ENCODE measurements at regions not wholly inside any gene's neighbourhood (a gene's known extent, or its start where the extent isn't known, plus 50 kb on each side); places are given as distances from the start of the nearest gene placed in this dataset.

DNA sequence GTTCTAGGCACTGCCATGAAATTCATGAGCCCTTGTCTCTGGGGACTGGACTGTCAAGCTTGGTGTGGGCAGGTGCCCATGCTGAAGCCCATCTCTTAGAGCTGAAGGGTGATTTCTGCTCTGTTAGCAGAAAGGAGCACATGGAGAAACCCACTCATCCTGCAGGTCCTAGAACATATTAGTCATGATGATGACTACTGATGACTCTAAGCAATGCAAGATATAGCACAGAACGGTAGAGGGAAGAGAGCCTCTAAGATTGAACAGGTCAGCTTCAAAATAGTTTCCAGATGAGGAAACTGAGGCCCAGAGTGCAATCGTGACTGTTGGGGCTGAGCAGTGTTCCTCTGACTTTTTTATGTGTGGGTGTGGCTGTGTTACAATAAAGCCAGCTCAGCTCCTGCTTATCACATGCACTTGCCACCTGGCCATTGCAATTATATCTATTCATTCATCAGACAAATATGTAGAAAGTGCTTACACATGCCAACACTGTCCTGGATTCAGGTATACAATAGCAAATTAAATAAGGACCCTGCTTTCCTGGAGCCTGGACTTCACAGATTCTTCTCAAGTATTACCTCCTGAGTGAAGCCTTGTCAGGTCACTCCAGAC lies 140.2 kb upstream of the BRINP1 start:
- H3K27me3 ChIP-seq: no peaks in the 10 kb centered on the region
- in situ Hi-C loops (cut with MboI; ENCODE audit: low pct_ligation_motif_present in 1 of 4, low pct_unique_long_range_greater_than_20kb in 1 of 4, low sequenced_read_pairs in 3 of 4): no loop called here
- no peaks in the 10 kb centered on the region for H3K36me3 ChIP-seq
- WGBS, 2 donors (ENCODE audit: low coverage in 1 of 2): 43 to 83% methylated on average over 1 to 2 of the region's 2 CpGs
- H3K9me3 ChIP-seq: no peaks in the 10 kb centered on the region
- H3K4me3 ChIP-seq: no peak overlapping the region
- DNase-seq: no peak
- no peak overlapping the region for H3K27ac ChIP-seq
- intact Hi-C loops (cut with DNase I; ENCODE audit: low total_unique reads): no loop called here
- no peaks in the 10 kb centered on the region for H3K4me1 ChIP-seq
- TF ChIP-seq POLR2A (IDR thresholded peaks at IDR 0.05) (no peak), POLR2AphosphoS5 (IDR thresholded peaks at IDR 0.05) (no peak), EP300 (IDR thresholded peaks at IDR 0.05; ENCODE audit: low read depth) (no peak)
- TF ChIP-seq, protein P1, sequence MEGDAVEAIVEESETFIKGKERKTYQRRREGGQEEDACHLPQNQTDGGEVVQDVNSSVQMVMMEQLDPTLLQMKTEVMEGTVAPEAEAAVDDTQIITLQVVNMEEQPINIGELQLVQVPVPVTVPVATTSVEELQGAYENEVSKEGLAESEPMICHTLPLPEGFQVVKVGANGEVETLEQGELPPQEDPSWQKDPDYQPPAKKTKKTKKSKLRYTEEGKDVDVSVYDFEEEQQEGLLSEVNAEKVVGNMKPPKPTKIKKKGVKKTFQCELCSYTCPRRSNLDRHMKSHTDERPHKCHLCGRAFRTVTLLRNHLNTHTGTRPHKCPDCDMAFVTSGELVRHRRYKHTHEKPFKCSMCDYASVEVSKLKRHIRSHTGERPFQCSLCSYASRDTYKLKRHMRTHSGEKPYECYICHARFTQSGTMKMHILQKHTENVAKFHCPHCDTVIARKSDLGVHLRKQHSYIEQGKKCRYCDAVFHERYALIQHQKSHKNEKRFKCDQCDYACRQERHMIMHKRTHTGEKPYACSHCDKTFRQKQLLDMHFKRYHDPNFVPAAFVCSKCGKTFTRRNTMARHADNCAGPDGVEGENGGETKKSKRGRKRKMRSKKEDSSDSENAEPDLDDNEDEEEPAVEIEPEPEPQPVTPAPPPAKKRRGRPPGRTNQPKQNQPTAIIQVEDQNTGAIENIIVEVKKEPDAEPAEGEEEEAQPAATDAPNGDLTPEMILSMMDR (IDR thresholded peaks at IDR 0.05): no peak

DNA sequence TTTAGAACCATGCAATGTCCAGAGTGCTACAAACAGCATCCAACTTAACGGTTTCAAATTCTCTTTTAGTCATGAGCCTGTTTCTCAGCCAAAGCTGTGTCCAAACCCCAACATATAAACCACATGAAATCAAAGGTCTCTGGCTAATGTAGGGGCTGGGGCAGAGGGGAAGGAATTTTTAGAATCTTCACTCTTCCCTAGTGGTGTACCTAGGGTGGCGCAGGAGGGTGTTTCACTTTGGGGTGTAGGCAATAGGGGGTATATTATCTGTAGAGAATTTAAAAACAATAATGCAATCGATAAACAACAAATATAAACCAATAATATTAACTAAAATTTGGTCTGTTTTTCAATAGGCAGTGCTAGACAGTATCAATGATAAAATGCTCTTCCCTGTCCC lies 132.1 kb upstream of the BRINP1 start:
- Histone ChIP-seq H3K4me1 (no peaks in the 10 kb centered on the region), H3K36me3 (no peaks in the 10 kb centered on the region), H3K9me3 (no peaks in the 10 kb centered on the region), H3K27ac (no peak overlapping the region), H3K27me3 (no peaks in the 10 kb centered on the region), H3K4me3 (no peak overlapping the region)
- 87 to 92% methylated on average over 2 to 3 of the region's 3 CpGs for WGBS, 2 donors (ENCODE audit: low coverage in 1 of 2)
- intact Hi-C loops (cut with DNase I; ENCODE audit: low total_unique reads): no loop called here
- no peak for DNase-seq
- in situ Hi-C loops (cut with MboI; ENCODE audit: low pct_ligation_motif_present in 1 of 4, low pct_unique_long_range_greater_than_20kb in 1 of 4, low sequenced_read_pairs in 3 of 4): no loop called here
- TF ChIP-seq, protein P1 (IDR thresholded peaks at IDR 0.05): no peak
- no peak for TF ChIP-seq POLR2A (IDR thresholded peaks at IDR 0.05)
- no peak for TF ChIP-seq POLR2AphosphoS5 (IDR thresholded peaks at IDR 0.05)
- TF ChIP-seq EP300 (IDR thresholded peaks at IDR 0.05; ENCODE audit: low read depth): no peak

DNA sequence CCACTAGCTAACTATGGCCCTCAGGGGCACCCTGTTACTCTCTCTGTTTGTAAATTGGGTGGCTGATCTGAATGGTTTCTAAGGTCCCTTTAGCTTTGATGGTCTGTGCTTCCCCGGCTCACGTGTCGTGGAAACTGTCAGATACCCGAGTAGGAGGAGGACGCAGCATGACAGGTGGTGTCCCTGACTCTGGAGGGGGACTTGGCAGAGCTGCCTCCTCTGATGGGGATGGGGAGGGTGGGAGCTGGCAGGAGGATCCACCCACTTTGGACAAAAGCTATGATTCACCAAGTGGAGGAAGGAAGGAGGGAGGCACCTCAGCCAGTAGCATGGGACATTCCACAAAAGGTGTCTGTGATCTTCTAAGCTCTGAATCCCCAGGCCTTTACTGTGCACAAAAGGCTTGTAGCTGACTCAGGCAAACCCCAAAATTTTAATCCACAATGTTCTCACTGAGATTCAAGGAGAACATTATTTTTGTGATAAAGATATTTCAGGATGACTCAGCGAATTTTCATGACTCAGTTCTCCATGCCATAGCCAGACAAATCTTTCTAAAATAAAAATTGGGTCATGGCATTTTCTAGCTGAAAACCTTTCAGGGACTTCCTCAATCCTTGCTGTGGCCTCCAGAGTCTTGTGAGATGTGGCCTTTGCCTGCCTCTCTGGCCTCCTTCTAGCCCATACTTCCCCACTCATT lies 131.0 kb upstream of the BRINP1 start:
- WGBS, 2 donors (ENCODE audit: low coverage in 1 of 2): 82 to 83% methylated on average over 1 to 6 of the region's 6 CpGs
- DNase-seq: no peak
- Histone ChIP-seq H3K9me3 (no peaks in the 10 kb centered on the region), H3K36me3 (no peaks in the 10 kb centered on the region), H3K27me3 (no peaks in the 10 kb centered on the region), H3K4me3 (no peak overlapping the region), H3K4me1 (no peaks in the 10 kb centered on the region), H3K27ac (no peak overlapping the region)
- TF ChIP-seq, protein P1 (IDR thresholded peaks at IDR 0.05): no peak
- TF ChIP-seq POLR2AphosphoS5 (IDR thresholded peaks at IDR 0.05): no peak
- TF ChIP-seq POLR2A (IDR thresholded peaks at IDR 0.05): no peak
- TF ChIP-seq EP300 (IDR thresholded peaks at IDR 0.05; ENCODE audit: low read depth): no peak
- intact Hi-C loops (cut with DNase I; ENCODE audit: low total_unique reads) (no loop called here), in situ Hi-C loops (cut with MboI; ENCODE audit: low pct_ligation_motif_present in 1 of 4, low pct_unique_long_range_greater_than_20kb in 1 of 4, low sequenced_read_pairs in 3 of 4) (no loop called here)

DNA sequence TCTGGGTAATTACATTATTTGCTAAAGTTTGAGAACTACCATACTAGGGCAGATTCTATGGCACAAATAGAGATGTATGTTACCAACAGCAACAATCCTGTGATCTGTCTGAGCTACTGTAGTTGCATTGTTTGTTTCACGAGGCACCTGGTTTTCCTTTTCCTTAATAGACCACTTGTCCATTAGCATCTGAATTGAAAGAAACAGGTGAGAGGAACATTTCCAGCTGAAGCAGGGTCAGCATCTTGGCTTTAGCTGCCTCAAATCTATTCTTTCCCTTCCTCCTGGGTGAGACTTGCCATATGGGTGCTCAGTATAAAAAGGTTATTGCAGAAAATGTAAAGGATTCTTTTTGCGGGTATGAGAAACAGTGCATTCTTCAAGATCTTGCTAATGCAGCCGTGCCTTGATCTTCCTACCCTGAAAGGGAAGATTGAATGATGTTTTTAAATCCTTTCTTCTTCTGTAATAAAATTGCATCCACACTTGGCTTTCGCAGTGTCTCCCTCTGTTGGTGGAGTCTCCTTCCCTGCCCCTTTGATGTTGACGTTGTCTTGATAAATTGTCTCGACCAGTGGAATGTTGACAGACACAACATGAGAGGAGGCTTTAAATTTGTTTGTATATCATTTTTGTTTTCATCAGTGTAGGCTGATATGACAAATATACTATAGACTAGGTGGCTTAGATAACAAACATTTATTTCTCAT lies 118.0 kb upstream of the BRINP1 start:
- H3K9me3 ChIP-seq: no peaks in the 10 kb centered on the region
- TF ChIP-seq POLR2AphosphoS5 (IDR thresholded peaks at IDR 0.05) (no peak), EP300 (IDR thresholded peaks at IDR 0.05; ENCODE audit: low read depth) (no peak), POLR2A (IDR thresholded peaks at IDR 0.05) (no peak)
- TF ChIP-seq, protein P1 (IDR thresholded peaks at IDR 0.05): no peak
- in situ Hi-C loops (cut with MboI; ENCODE audit: low pct_ligation_motif_present in 1 of 4, low pct_unique_long_range_greater_than_20kb in 1 of 4, low sequenced_read_pairs in 3 of 4) (no loop called here), intact Hi-C loops (cut with DNase I; ENCODE audit: low total_unique reads) (no loop called here)
- 61 to 67% methylated on average over 5 to 6 of the region's 6 CpGs for WGBS, 2 donors (ENCODE audit: low coverage in 1 of 2)
- no peak overlapping the region for H3K27ac ChIP-seq
- no peaks in the 10 kb centered on the region for H3K36me3 ChIP-seq
- no peaks in the 10 kb centered on the region for H3K27me3 ChIP-seq
- no peaks in the 10 kb centered on the region for H3K4me1 ChIP-seq
- H3K4me3 ChIP-seq: no peak overlapping the region
- DNase-seq: no peak
